TTC549 (cell line): ENCODE measurements at regions not wholly inside any gene's neighbourhood (a gene's known extent, or its start where the extent isn't known, plus 50 kb on each side); places are given as distances from the start of the nearest gene placed in this dataset.
"Not testable (repeated sequence)": the region's sequence is repeated elsewhere in the genome, so short reads cannot be mapped to it uniquely, and the experiment has no call there.

Experiments used
- FAIRE-seq: peaks from 2 replicates; lab custom pipeline; 2012; peaks lifted over from hg19 to GRCh38; lab: Jason Lieb, UNC

DNA sequence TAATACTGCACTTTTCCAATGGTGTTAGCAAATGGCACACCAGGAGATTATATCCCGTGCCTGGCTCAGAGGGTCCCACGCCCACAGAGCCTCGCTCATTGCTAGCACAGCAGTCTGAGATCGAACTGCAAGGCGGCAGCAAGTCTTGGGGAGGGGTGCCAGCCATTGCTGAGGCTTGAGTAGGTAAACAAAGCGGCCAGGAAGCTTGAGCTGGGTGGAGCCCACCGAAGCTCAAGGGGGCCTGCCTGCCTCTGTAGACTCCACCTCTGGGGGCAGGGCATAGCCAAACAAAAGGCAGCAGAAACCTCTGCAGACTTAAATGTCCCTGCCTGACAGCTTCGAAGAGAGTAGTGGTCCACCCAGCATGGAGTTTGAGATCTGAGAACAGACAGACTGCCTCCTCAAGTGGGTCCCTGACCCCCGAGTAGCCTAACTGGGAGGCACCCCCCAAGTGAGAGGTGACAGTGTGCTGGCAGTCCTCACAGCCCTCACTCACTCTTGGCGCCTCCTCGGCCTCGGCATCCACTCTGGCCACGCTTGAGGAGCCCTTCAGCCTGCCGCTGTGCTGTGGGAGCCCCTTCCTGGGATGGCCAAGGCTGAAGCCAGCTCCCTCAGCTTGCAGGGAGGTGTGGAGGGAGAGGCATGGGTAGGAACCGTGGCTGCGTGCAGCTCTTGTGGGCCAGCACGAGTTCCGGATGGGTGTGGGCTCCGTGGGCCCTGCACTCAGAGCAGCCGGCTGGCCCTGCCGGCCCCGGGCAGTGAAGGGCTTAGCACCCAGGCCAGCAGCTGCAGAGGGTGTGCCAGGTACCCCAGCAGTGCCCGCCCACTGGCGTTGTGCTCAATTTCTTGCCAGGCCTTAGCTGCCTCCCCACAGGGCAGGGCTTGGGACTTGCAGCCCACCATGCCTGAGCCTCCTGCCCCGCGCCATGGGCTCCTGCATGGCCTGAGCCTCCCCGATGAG, 188.0 kb downstream of the MMUT start:
- FAIRE-seq = not testable (repeated sequence)

DNA sequence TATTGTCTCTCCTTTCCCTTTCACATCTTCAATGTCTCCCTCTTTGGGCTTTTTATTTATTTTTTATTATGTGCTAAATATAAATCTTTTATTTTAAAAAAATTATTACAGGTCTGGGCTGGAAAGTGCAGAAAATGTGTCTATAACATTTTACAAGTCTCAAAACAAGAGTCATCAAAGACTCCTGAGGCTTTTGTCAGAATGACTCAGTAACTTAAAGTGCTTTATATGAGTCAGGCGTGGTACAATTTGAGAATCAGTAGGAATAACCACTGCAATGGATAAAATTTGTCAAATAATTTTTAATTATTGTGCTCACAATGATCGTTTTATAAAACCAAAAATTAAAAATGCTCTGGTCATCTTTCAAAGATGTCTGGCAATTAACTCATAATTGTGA, 193.9 kb downstream of the MMUT start:
- no peak for FAIRE-seq

DNA sequence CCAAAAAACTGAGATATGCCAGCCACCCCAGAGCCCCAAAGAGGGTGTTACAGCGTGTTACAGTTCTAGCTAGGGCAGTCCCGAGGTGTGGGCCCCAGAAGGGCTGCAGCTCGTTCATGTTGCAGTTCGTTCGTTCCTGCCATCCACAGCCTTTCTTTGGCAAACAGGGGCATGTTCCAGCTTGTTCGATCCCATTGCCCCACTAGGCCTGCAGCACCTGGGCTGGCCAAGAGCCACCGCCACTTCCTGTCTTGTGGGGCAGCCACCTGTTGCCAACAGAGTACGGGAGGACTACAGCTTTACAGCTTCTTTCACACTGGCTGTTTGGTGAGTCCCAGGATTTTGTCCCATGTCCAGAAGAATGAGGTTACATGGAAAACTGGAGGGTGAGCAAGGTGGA, 198.1 kb downstream of the MMUT start:
- no peak for FAIRE-seq

DNA sequence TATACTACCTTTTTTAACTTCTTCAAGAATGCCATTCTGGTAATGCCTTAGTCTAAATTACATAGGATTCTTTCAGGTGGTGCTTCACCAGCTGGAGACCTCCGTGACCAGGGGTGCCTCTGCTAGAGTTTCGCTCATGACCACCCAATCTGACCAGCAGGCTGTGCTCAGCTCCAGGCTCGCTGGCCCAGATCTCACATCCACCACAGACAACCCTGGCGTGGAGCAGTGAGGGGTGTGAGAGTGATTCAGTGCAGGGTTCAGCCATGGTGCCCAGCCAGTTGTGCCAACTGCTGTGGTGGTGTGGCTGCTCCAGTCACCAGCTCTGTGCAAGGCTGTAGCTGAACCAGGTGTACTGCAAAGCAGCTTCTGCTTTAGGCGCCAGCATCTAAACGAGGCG, 198.6 kb downstream of the MMUT start:
- no peak for FAIRE-seq

DNA sequence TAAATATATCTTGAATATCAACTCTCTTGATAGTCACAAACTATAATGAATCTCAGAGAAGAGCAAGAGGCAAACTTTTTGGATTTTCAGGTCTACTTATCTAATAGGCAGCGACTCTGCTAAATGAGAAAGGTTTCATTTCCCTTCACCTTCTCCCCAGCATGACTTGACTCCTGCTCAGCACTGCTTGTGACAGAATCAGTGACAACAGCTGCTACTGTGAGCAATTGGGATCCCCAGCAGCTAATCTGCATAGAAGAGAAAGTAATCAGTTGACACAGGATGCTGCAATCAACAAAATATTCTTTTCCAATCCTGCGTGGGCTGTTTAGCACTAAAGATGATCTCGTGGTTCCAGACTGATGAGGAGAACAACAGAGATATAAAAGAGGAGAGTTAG, 205.5 kb downstream of the MMUT start:
- no peak for FAIRE-seq

DNA sequence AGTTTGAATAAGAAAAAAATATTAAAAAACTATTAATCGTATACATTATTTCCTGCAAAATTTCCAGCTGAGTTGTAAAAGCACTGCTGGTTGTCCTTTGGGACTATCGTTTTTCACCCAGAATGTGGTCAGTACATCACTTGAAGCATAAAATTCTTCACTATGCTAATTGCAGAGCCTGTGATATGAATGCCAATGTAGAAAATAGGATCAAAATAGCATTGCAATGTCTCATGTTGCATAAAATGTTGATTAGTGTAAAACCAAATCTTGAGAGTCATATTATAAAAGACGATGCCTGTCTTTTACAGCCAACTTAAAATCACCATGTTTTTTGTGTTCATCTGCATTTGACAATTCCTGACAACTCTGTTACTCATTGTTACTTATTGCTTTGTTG, 207.7 kb downstream of the MMUT start:
- FAIRE-seq = no peak

DNA sequence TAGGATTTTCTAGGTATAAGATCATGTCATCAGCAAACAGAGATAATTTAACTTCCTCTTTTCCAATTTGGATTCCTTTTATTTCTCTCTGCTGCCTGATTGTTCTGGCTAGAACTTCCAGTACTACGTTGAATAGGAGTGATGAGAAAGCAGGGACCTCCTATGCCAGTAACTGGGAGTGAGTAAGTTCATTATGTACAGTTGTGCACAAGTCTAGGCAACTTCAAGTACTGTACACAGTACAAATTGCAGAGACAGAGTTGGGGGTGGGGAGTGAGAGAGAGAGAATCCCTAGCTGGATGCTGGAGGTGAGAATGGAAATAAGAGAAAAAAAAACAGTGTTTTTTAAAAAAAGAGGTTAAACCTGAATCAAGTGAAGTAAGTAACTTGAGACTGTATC, 210.2 kb downstream of the MMUT start:
- no peak for FAIRE-seq

DNA sequence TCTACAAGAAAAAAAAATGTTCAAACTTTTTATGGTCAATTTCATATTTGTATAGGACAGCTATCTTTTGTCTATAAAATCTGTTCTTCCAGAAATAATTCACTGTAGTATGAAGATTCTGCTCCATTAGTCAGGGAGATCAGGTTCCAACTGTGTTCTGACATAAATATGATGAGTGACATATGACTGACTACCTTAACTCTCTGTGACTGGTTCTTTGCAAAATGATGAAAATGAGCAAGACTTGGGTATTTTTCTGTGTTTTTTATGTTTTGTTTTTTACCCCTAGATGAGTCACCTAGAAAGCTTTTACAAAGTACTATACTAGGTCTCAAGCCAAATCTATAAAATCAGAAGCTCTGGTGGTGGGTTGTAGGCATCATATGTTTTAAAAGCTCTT, 229.6 kb downstream of the MMUT start:
- no peak for FAIRE-seq

DNA sequence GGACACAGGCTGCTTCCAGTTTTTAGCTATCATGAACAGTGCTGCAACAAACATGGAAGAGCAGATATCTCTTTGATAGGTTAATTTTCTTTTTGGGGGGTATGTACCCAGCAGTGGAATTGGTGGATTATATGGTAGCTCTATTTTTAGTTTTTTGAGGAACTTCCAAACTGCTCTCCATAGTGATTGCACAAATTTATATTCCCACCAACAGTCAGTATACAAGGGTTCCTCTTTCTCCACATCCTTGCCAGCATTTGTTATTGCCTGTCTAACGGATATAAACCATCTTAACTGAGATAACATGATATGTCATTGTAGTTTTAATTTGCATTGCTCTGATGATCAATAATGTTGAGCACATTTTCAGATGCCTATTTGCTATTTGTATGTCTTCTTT, 237.6 kb downstream of the MMUT start:
- FAIRE-seq = no peak

DNA sequence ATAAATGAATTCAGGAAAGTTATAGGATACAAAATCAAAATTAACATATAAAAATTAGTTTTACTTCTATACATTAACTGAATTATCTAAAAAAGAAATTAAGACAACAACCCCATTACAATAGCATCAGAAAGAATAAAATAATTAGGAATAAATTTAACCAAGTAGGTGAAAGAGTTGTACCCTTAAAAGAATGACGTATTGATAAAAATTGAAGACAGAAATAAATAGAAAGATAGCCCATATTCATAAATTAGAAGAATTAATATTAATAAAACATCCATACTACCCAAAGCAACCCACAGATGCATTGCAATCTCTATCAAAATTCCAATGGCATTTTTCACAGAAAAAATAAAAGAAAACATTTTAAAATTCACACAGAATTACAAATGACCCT, 242.8 kb downstream of the MMUT start:
- no peak for FAIRE-seq

DNA sequence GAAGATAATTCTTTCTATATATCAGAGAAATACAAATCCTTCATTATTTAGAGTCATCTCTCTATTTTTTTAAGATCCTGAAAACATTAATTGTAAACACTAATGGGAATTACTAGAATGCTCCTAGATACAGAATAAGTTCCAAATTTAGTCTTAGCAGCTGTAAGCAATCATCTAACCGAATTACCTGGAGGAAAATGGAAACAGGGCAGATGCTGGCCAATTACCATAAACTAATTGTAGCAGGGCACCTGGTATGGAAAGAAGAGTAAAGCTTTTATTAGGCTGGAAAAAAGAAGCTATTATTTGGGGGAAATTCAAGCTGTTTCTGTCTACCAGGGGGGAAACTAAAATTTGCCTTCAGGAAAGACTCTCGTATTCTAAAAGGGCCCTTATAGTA, 257.5 kb downstream of the MMUT start:
- FAIRE-seq = no peak

DNA sequence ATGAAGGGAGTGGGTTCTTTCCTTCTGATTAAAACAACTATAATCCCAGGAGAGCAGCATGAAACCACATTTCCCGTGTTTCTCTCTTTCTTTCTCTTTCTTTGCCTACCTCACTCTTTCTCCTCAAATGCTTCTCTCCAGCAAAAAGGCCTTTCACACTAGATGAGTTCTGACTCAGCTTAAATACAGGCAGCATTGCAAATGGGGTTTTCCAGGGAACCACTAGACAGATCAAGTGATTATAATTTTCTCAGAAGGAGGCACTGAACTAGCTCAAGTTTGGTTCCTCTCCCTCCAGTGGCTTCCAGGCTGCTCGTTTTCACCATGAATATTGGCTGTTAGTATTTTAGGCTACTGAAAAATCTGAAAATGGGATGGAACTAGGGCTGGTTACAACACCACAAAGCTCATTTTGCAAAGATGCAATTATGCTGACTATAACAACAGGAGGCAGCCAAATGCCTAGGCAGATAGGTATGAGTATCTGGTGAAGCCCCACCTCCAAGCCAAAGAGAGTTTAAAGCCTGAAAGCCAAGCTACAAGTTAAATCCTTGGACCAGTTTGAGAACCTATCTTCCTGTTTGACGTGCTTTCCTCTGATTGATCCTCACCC, 260.0 kb downstream of the MMUT start:
- no peak for FAIRE-seq

DNA sequence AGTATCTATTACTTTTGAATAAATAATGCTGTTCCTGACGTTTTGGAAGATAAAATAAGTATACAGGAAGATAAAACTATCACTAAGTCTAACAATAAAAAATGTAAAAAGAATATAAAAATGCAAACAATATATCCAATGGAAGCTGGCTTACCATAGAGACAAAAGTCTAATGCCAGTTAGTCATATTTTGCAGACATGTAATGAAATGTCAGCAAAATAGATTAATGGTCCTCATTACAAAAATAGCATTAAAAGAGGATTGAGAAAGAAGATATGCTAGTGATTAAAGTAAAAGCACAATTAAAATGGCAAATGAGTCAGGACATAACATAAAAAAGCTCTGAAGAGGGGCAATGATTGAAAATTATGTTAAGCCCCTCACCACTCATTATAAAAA, 265.0 kb downstream of the MMUT start:
- no peak for FAIRE-seq

DNA sequence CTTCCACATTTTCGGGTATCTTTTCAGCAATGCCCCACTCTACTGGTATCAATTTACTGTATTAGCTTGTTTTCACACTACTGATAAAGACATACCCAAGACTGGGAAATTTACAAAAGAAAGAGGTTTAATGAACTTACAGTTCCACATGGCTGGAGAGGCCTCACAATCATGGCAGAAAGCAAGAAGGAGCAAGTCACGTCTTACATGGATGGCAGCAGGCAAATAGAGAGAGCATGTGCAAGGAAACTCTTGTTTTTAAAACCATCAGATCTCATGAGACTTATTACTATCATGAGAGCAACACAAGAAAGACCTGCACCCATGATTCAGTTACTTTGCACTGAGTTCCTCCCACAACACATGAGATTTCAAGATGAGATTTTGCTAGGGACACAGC, 300.7 kb downstream of the MMUT start:
- not testable (repeated sequence) for FAIRE-seq

DNA sequence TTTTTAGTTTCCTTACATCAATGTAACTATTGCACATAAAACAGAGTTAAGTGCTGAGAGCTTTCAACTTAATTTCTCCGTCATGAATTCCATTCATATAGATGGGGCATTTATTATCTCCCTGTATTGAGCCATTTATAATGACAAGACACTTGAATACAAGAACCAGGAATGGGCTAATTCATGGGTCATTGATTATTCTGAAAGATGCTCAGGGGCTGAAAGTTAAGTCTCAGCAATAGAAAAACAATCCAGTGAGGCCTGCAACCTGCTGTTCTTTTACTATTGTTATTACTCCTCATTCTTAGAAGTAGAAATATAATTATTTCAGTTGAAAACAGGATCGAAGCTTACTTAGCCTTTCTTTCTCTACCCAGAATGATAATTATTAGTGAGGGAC, 307.7 kb downstream of the MMUT start:
- FAIRE-seq = no peak

DNA sequence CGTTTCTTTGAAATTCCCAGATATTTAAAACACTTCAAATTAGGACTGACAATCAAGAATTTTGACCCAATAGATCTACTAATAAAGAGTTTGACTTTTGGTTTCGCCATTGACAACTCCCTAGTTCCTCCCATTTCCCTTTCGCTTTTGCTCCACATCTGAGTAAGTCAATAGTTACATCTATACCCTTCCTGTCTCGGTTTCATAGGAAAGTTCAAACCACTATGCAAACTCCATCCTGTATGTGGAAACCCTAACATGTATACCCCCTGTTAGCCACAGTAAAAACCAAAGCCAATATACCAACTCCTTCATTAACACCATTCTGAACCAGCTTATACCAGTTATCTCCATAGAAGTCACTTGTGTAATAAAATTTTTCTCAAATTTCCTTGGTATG, 311.1 kb downstream of the MMUT start:
- FAIRE-seq = no peak

DNA sequence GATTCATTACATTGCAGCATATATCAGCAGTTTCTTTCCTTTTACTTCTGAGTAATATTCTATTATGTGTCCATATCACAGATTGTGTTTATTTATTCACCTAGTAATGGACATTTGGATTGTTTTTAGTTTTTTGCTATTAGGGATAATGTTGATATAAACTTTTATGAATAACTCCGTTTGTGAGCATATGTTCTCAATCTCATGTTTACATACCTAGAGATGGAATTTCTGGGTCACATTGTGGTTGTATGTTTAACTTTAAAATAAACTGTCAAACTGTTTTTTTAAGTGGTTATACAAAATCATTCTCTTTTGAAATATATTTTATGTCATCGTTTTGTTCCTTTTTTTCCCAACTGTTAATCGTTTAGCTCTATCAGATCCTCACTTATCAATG, 311.6 kb downstream of the MMUT start:
- FAIRE-seq = no peak

DNA sequence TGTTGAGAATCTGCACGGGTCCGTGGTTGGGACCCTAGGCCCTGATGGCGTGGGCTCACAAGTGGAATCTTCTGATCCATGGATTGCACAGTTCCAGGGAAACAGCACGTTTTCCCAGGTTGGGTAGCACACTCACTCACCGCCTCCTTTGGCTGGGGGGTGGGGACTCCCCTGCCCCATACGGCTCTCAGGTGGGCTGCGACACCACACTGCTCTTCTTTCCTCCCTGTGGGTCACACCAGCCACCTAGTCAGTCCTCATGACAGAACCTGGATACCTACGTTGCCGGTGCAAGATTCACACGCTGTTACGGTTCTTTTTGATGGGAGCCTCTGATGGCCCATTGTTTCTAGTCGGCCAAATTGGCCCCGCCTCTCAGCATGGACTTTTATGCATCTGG, 312.0 kb downstream of the MMUT start:
- no peak for FAIRE-seq

DNA sequence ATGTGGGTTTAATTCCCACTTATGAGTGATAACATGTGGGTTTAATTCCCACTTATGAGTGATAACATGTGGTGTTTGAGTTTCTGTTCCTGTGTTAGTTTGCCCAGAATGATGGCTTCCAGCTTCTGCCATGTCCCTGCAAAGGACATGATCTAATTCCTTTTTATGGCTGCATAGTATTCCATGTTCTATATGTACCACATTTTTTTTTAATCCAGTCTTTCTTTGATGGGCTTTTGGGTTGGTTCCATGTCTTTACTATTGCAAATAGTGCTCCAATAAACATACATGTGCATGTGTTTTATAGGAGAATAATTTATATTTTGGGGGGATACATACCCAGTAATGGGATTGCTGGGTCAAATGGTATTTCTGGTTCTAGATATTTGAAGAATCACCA, 317.8 kb downstream of the MMUT start:
- FAIRE-seq = no peak

DNA sequence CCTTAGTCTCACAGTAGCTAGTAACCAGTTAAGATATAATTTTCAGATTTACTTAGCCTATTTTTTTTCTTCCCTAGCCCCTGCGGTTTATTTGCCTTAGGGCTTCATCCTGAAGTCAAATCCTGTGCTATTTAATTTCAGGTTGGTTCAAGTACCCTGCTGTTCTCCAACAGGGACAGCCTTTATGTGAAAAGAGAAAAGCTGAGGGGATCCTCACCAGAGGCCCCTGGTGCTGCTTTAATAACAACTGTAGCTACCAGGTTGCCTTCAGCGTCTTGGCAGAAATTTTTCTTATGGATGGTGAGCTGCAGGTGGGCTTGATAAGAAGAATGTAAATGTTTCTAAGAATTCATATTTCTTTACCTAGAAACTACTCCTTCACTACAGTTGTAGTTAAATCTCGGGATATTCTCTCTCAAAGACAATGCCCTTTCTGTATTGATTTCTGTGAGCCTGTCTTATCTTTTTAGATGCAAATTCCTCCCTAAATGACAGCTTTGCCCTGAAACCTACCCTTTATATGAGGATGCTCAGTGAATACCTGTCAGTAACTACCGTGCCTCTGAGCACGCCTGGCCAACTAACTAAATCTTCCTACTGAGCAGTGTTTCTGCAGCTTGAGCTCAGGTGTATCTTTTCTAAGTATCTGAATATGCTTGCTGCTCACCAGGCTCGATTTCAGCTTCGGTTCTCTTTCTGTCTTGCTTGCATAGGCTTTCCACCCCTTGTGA, 320.5 kb downstream of the MMUT start:
- no peak for FAIRE-seq

DNA sequence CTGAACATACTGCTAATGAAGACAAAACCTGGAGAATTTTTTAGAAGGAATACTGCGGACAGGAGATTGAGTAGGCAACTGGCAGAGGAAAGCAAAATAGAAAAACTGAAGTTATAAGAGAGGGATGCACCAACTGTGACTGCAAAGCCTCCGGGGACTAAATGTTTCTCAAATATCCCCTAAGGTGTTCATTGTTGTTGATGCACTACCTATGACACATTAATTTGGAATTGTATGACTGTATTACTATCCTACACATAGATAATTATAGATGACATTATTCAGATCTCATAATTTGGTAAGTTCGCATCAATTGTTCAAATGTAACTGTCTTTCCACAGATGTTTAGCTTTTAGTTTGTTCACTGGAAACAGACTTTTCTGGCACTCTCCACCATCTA, 341.1 kb downstream of the MMUT start:
- FAIRE-seq = no peak

DNA sequence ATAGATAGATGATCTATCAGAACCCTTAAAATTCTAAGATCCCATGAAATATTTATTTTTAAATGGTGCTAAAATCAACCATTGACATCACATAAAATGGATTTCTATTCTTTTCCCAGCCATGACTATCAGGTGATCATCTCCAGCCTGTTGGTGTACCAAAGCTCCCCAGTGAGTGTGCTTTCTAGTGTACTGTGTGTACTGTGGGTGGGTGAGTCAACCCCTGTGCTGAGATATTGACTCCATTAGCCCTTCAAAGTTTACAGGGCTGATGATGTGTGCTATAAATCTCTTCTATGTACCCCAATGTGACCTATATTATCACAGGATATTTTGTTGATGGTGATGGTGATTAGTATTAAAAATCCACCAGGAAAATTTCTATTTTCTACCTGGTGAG, 344.6 kb downstream of the MMUT start:
- no peak for FAIRE-seq

DNA sequence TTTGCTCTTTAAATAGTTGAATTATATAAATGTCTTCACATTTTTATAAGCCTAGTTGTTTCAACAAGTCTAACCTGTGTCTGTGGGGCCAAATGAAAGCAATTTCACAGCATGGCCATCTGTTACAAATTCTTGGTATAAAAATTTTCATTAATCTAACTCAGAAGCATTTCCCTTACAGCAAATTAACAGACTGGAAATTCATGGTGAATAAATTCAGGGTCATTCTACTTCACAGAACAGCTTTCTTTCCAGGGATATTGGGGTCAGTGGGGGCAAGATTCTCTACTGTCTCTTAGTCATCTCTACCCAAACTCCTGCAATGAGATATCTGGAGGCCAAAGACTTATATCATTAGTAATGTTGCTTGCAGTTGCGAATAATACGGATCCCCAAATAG, 352.1 kb downstream of the MMUT start:
- no peak for FAIRE-seq
